ENCODE measurements at regions not wholly inside any gene's neighbourhood (a gene's known extent, or its start where the extent isn't known, plus 50 kb on each side); places are given as distances from the start of the nearest gene placed in this dataset.

- no peak for TF ChIP-seq CREB1 (CRISPR knock-in tag; IDR thresholded peaks at IDR 0.05; ENCODE audit: low read depth)
- TF ChIP-seq, protein P1, sequence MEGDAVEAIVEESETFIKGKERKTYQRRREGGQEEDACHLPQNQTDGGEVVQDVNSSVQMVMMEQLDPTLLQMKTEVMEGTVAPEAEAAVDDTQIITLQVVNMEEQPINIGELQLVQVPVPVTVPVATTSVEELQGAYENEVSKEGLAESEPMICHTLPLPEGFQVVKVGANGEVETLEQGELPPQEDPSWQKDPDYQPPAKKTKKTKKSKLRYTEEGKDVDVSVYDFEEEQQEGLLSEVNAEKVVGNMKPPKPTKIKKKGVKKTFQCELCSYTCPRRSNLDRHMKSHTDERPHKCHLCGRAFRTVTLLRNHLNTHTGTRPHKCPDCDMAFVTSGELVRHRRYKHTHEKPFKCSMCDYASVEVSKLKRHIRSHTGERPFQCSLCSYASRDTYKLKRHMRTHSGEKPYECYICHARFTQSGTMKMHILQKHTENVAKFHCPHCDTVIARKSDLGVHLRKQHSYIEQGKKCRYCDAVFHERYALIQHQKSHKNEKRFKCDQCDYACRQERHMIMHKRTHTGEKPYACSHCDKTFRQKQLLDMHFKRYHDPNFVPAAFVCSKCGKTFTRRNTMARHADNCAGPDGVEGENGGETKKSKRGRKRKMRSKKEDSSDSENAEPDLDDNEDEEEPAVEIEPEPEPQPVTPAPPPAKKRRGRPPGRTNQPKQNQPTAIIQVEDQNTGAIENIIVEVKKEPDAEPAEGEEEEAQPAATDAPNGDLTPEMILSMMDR (conservative IDR thresholded peaks at IDR 0.05; ENCODE audit: low read depth in 2 of 2): no peak
- TF ChIP-seq, protein P2, sequence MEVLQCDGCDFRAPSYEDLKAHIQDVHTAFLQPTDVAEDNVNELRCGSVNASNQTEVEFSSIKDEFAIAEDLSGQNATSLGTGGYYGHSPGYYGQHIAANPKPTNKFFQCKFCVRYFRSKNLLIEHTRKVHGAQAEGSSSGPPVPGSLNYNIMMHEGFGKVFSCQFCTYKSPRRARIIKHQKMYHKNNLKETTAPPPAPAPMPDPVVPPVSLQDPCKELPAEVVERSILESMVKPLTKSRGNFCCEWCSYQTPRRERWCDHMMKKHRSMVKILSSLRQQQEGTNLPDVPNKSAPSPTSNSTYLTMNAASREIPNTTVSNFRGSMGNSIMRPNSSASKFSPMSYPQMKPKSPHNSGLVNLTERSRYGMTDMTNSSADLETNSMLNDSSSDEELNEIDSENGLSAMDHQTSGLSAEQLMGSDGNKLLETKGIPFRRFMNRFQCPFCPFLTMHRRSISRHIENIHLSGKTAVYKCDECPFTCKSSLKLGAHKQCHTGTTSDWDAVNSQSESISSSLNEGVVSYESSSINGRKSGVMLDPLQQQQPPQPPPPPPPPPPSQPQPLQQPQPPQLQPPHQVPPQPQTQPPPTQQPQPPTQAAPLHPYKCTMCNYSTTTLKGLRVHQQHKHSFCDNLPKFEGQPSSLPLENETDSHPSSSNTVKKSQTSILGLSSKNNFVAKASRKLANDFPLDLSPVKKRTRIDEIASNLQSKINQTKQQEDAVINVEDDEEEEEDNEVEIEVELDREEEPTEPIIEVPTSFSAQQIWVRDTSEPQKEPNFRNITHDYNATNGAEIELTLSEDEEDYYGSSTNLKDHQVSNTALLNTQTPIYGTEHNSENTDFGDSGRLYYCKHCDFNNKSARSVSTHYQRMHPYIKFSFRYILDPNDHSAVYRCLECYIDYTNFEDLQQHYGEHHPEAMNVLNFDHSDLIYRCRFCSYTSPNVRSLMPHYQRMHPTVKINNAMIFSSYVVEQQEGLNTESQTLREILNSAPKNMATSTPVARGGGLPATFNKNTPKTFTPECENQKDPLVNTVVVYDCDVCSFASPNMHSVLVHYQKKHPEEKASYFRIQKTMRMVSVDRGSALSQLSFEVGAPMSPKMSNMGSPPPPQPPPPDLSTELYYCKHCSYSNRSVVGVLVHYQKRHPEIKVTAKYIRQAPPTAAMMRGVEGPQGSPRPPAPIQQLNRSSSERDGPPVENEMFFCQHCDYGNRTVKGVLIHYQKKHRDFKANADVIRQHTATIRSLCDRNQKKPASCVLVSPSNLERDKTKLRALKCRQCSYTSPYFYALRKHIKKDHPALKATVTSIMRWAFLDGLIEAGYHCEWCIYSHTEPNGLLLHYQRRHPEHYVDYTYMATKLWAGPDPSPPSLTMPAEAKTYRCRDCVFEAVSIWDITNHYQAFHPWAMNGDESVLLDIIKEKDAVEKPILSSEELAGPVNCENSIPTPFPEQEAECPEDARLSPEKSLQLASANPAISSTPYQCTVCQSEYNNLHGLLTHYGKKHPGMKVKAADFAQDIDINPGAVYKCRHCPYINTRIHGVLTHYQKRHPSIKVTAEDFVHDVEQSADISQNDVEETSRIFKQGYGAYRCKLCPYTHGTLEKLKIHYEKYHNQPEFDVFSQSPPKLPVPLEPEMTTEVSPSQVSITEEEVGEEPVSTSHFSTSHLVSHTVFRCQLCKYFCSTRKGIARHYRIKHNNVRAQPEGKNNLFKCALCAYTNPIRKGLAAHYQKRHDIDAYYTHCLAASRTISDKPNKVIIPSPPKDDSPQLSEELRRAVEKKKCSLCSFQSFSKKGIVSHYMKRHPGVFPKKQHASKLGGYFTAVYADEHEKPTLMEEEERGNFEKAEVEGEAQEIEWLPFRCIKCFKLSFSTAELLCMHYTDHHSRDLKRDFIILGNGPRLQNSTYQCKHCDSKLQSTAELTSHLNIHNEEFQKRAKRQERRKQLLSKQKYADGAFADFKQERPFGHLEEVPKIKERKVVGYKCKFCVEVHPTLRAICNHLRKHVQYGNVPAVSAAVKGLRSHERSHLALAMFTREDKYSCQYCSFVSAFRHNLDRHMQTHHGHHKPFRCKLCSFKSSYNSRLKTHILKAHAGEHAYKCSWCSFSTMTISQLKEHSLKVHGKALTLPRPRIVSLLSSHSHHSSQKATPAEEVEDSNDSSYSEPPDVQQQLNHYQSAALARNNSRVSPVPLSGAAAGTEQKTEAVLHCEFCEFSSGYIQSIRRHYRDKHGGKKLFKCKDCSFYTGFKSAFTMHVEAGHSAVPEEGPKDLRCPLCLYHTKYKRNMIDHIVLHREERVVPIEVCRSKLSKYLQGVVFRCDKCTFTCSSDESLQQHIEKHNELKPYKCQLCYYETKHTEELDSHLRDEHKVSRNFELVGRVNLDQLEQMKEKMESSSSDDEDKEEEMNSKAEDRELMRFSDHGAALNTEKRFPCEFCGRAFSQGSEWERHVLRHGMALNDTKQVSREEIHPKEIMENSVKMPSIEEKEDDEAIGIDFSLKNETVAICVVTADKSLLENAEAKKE (CRISPR knock-in tag; IDR thresholded peaks at IDR 0.05): no peak
- no peak for TF ChIP-seq EZH2 (IDR thresholded peaks at IDR 0.05; ENCODE audit: low read depth, unreplicated experiment)
Observed at GRCh38 chr6:3603340-3604130, 146.7 kb upstream of the SLC22A23 start.
